Astrocyte of the spinal cord (primary cell): ENCODE measurements at regions not wholly inside any gene's neighbourhood (a gene's known extent, or its start where the extent isn't known, plus 50 kb on each side); places are given as distances from the start of the nearest gene placed in this dataset.

ENCODE experiments used
- DNase-seq: peaks from one replicate; pipeline ENCODE4 v3.0.0; 2011; ENCODE audit warnings: low read depth, low spot score
- H3K4me3 ChIP-seq: 2 replicates; pipeline ENCODE4 v1.5.1; 2011; ENCODE audit warnings: low read depth, mild to moderate bottlenecking, low read length, moderate library complexity
- CTCF ChIP-seq: IDR thresholded peaks from 2 replicates; pipeline ENCODE4 v1.5.1; 2012; ENCODE audit warnings: low read depth, mild to moderate bottlenecking, low read length, inconsistent platforms
- in situ Hi-C: cut with HindIII; loops from 2 replicates; pipeline ENCODE4 v1.10.0; 2017; ENCODE audit warnings: low sequenced_read_pairs

GRCh38 chr9:23243523-23243922 lies 582.5 kb downstream of the ELAVL2 start:
- DNase-seq: no peak
- TF ChIP-seq CTCF: no peak
- in situ Hi-C loops: no loop called here
- no peak overlapping the region for H3K4me3 ChIP-seq

DNA sequence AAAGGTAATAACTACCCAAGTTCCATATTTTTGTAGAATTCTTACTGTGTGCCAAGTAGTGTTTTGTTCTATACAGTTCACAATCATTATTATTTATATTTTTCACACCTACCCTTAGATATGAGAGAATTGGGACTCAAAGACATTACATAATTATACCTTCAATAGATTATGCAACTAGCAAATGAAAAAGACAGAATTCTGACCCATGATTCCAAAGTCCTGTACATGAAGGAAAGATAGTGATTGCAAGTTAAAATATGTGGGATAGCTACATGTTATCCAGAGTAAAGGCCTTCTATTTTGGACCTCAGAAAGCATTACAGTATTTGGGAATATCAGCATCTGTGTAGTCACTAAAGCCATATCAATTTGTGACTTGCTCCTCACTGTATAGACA lies 581.0 kb downstream of the ELAVL2 start:
- in situ Hi-C loops: no loop called here
- no peak for DNase-seq
- TF ChIP-seq CTCF: no peak
- H3K4me3 ChIP-seq: no peak overlapping the region

- no peak for TF ChIP-seq CTCF
- no peak for DNase-seq
- no peak overlapping the region for H3K4me3 ChIP-seq
- in situ Hi-C loops: no loop called here
Measured at GRCh38 chr9:23254404-23255184, 571.4 kb downstream of the ELAVL2 start.

DNA sequence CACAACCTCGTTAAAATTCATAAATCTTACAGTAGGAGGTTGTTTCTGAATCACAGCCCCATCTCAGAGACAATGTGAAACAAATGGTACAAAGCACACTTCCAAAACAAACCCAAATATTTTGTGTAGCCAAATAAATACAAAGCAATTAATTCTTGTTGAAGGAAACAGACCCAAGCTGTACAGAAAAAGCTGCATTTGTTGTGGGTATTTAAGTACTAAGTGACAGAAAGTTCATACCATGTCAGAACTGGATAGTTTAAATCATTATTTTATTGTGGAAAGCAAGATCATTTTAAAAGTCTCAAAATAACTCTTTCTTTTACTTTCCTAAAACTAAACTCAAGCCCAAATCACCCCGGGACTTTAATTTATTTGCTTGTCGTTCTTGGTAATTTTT lies 570.7 kb downstream of the ELAVL2 start:
- no peak overlapping the region for H3K4me3 ChIP-seq
- no peak for TF ChIP-seq CTCF
- no peak for DNase-seq
- in situ Hi-C loops: no loop called here

GRCh38 chr9:23258569-23258968 lies 567.5 kb downstream of the ELAVL2 start:
- in situ Hi-C loops: no loop called here
- no peak overlapping the region for H3K4me3 ChIP-seq
- no peak for TF ChIP-seq CTCF
- DNase-seq: peak; percentile 18

DNA sequence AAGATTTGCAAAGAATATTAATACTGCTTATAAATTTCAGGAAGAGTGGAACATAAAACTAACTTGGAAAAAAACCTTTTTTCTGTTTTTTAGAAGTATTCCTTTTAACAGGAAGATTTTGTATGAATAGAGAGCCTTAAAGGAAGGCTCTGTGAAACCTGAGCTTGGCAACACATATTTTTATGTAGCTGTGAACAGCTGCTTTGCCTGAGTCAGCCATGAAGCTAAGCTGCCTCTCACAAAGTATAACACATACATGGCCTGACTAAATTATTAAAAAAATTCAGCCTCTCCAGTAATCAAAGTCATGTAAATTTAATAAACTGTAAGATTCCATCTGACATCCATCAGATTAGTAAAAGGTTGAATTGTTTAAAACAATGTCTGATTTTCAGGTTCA lies 547.5 kb downstream of the ELAVL2 start:
- no peak for TF ChIP-seq CTCF
- no peak overlapping the region for H3K4me3 ChIP-seq
- no peak for DNase-seq
- in situ Hi-C loops: no loop called here
